RWPE2 (cell line): ENCODE measurements at regions not wholly inside any gene's neighbourhood (a gene's known extent, or its start where the extent isn't known, plus 50 kb on each side); places are given as distances from the start of the nearest gene placed in this dataset.

Source experiments
- ATAC-seq: fragments of 200-7000 bp; cut with Tn5 transposase; 3 replicates; pipeline ENCODE4 v1.9.1; 2021; ENCODE audit warnings: low read depth
- DNase-seq: peaks from one replicate; pipeline ENCODE4 v3.0.0-alpha.2; 2020; ENCODE audit warnings: low spot score
- H3K27ac ChIP-seq: fragments of 450-650 bp; 2 replicates; pipeline ENCODE4 v1.5.1; 2017; ENCODE audit warnings: mild to moderate bottlenecking; ENCODE audit not compliant: poor library complexity, severe bottlenecking
- H3K27me3 ChIP-seq: fragments of 250-450 bp; sonication (Bioruptor Pico); 2 replicates; pipeline ENCODE4 v1.5.1; 2021; ENCODE audit warnings: mild to moderate bottlenecking, moderate library complexity; ENCODE audit not compliant: insufficient read depth, poor library complexity, severe bottlenecking
- H3K36me3 ChIP-seq: fragments of 250-450 bp; sonication (Bioruptor Pico); 2 replicates; pipeline ENCODE4 v1.5.1; 2020; ENCODE audit warnings: low read depth, mild to moderate bottlenecking, moderate library complexity
- H3K4me1 ChIP-seq: fragments of 250-450 bp; sonication (Bioruptor Pico); 2 replicates; pipeline ENCODE4 v1.5.1; 2021; ENCODE audit warnings: mild to moderate bottlenecking, moderate library complexity; ENCODE audit not compliant: insufficient read depth, poor library complexity, severe bottlenecking
- H3K4me3 ChIP-seq: fragments of 250-450 bp; sonication (Bioruptor Pico); 2 replicates; pipeline ENCODE4 v1.5.1; 2021; ENCODE audit warnings: mild to moderate bottlenecking, moderate library complexity; ENCODE audit not compliant: severe bottlenecking
- H3K9me3 ChIP-seq: fragments of 250-450 bp; sonication (Bioruptor Pico); 2 replicates; pipeline ENCODE4 v1.5.1; 2021; ENCODE audit warnings: mild to moderate bottlenecking, moderate library complexity; ENCODE audit not compliant: severe bottlenecking
- TF ChIP-seq, protein P1 (sequence below): fragments of 450-650 bp; IDR thresholded peaks from one replicate; pipeline ENCODE4 v1.5.1; 2017; ENCODE audit warnings: mild to moderate bottlenecking, moderate library complexity; ENCODE audit not compliant: poor library complexity, severe bottlenecking

DNA sequence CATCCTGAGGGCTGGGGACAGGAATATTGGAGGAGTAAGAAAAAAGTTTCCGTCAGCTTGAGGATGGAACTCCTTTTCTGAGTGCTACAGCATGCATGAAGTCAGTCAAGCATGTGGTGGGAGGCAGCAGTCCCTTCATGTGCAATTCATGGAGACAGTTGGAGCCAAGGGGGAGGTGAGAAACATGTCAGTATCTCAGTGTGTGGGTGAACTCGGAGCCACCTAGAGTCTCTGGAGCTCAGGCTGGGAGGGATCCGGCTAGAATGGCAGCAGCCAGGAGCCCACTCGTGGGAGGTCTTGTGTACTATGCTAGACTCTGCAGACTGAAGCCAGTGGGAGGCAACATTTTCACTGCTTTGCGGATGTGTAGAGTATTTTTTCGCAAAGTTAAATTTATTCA, 60.3 kb downstream of the AVPR1A start:
- Histone ChIP-seq H3K4me1 (no peaks in the 10 kb centered on the region), H3K27me3 (peaks cover 3% of the 10 kb centered on the region), H3K9me3 (no peaks in the 10 kb centered on the region), H3K27ac (no peak overlapping the region), H3K4me3 (no peak overlapping the region), H3K36me3 (no peaks in the 10 kb centered on the region)
- ATAC-seq = no peak
- no peak for DNase-seq
- TF ChIP-seq, protein P1, sequence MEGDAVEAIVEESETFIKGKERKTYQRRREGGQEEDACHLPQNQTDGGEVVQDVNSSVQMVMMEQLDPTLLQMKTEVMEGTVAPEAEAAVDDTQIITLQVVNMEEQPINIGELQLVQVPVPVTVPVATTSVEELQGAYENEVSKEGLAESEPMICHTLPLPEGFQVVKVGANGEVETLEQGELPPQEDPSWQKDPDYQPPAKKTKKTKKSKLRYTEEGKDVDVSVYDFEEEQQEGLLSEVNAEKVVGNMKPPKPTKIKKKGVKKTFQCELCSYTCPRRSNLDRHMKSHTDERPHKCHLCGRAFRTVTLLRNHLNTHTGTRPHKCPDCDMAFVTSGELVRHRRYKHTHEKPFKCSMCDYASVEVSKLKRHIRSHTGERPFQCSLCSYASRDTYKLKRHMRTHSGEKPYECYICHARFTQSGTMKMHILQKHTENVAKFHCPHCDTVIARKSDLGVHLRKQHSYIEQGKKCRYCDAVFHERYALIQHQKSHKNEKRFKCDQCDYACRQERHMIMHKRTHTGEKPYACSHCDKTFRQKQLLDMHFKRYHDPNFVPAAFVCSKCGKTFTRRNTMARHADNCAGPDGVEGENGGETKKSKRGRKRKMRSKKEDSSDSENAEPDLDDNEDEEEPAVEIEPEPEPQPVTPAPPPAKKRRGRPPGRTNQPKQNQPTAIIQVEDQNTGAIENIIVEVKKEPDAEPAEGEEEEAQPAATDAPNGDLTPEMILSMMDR = no peak

DNA sequence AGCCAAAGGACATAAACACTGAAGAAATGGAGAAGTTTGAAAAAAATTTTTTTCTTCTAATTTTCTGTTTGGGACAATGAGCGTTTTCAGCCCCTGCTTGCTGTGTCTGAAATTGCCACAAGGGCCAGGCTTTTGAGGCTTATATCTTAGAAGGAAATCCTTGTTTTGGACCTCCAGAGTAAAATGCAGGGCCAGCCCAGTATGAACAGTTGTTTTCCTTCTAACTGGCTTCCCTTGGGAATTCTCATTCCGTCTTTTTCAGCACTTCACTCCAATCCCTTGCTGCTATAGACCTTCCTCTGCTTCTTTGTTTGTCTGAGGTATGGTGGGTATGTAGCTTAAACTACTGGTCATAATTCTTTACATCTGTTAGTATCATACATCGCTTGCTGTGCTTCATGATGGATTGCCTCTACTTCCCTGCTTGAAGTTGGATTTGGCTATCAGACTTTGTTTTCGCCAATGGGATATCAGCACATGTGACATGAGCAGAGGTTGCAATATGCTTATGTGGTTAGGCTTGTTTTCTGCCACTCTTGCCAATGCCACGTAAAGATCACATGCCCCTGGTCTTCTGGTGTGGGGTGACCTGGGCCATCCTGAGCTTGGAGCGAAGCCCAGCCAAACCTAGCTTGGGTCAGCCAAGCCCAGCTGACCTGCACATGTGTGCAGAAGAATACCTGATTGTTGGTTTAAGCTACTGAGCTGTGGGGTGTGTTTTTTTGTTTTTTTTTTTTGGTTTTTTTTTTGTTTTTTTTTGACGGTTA, 64.7 kb downstream of the AVPR1A start:
- H3K36me3 ChIP-seq = no peaks in the 10 kb centered on the region
- H3K27me3 ChIP-seq = no peaks in the 10 kb centered on the region
- H3K4me3 ChIP-seq = no peak overlapping the region
- no peak for ATAC-seq
- H3K27ac ChIP-seq = no peak overlapping the region
- TF ChIP-seq, protein P1 = no peak
- no peak for DNase-seq
- no peaks in the 10 kb centered on the region for H3K4me1 ChIP-seq
- H3K9me3 ChIP-seq = no peaks in the 10 kb centered on the region

DNA sequence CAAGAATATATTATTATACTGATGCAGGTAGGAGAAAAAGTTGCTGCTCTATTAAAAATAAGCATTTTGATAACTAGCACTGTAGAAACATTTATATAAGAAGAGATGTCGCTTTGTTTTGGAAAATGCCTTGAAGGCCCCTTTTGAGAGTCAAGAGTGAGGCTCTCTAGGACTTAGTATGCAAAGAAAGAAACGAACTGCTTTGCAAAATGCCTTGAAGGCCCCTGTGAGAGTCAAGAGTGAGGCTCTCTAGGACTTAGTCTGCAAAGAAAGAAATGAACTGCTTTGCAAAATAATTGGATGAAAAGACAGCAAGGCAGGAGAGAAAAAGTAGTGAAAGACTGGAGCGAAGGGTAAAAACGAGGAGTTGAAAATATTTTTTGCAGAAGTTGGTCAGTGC, 65.9 kb downstream of the AVPR1A start:
- Histone ChIP-seq H3K27me3 (no peaks in the 10 kb centered on the region), H3K9me3 (no peaks in the 10 kb centered on the region), H3K4me1 (no peaks in the 10 kb centered on the region), H3K4me3 (no peak overlapping the region), H3K27ac (no peak overlapping the region), H3K36me3 (no peaks in the 10 kb centered on the region)
- TF ChIP-seq, protein P1 = no peak
- DNase-seq (no peak), ATAC-seq (no peak)

DNA sequence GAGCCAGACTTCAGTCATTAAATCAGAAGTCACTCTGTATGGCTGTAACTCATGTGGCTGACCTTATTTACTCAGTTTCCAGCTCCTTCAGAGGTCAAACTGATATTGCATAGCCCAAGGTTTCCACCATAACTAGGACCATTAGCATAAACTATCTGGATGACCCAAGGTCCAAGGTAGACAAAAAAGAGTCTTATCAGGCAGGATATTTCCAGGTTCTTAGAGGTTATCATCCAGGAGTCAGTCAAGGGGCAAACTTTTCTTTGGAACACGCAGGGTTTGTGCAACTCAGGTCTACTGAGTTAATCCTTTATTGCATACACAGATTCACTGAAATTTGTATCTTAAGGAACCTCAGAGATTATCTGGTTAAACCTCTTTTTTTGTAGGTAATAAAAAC, 66.5 kb downstream of the AVPR1A start:
- Histone ChIP-seq H3K9me3 (no peaks in the 10 kb centered on the region), H3K4me1 (no peaks in the 10 kb centered on the region), H3K27ac (no peak overlapping the region), H3K4me3 (no peak overlapping the region), H3K27me3 (no peaks in the 10 kb centered on the region), H3K36me3 (no peaks in the 10 kb centered on the region)
- ATAC-seq (no peak), DNase-seq (no peak)
- TF ChIP-seq, protein P1 = no peak

DNA sequence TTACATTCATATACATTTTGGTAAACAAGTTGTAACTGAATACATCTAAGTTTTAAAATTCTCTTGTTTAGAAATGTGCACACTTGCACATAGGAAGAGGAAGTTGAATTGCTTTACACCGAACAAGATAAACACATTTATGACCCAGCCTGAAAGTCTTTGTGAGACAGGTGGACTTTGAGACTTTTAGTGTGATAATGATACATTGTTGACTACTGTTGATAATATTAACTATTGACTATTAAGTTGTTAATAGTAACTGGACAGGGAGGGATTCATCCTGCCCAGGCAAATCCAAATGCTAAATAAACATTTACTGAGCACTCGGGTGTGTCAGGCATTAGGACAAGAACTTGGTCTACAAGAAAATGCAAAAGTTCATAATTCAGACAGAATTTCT, 68.0 kb downstream of the AVPR1A start:
- Histone ChIP-seq H3K9me3 (no peaks in the 10 kb centered on the region), H3K27me3 (no peaks in the 10 kb centered on the region), H3K4me1 (no peaks in the 10 kb centered on the region), H3K27ac (no peak overlapping the region), H3K36me3 (no peaks in the 10 kb centered on the region), H3K4me3 (no peak overlapping the region)
- DNase-seq (no peak), ATAC-seq (no peak)
- TF ChIP-seq, protein P1 = no peak
